ENCODE measurements at regions not wholly inside any gene's neighbourhood (a gene's known extent, or its start where the extent isn't known, plus 50 kb on each side); places are given as distances from the start of the nearest gene placed in this dataset.

GRCh38 chr7:31284106-31284505 lies 56.4 kb downstream of the NEUROD6 start:
- Histone ChIP-seq H3K4me3 (ENCODE audit: low read depth, low read length) (no peak overlapping the region), H3K27me3 (ENCODE audit: control insufficient read depth, insufficient read depth, low read length) (no peaks in the 10 kb centered on the region), H3K36me3 (ENCODE audit: control insufficient read depth, insufficient read depth, low read length) (no peaks in the 10 kb centered on the region)
- no peak for TF ChIP-seq CTCF (IDR thresholded peaks at IDR 0.05; ENCODE audit: insufficient read depth, low read length, poor library complexity, severe bottlenecking)
- DNase-seq (ENCODE audit: low read depth) = no peak

GRCh38 chr7:31271641-31272405 lies 68.7 kb downstream of the NEUROD6 start:
- no peak for DNase-seq (ENCODE audit: low read depth)
- no peak overlapping the region for H3K4me3 ChIP-seq (ENCODE audit: low read depth, low read length)
- no peak for TF ChIP-seq CTCF (IDR thresholded peaks at IDR 0.05; ENCODE audit: insufficient read depth, low read length, poor library complexity, severe bottlenecking)
- H3K36me3 ChIP-seq (ENCODE audit: control insufficient read depth, insufficient read depth, low read length) = no peaks in the 10 kb centered on the region
- no peaks in the 10 kb centered on the region for H3K27me3 ChIP-seq (ENCODE audit: control insufficient read depth, insufficient read depth, low read length)

GRCh38 chr7:31267486-31267885 lies 73.0 kb downstream of the NEUROD6 start:
- TF ChIP-seq CTCF (IDR thresholded peaks at IDR 0.05; ENCODE audit: insufficient read depth, low read length, poor library complexity, severe bottlenecking) = no peak
- Histone ChIP-seq H3K36me3 (ENCODE audit: control insufficient read depth, insufficient read depth, low read length) (no peaks in the 10 kb centered on the region), H3K27me3 (ENCODE audit: control insufficient read depth, insufficient read depth, low read length) (no peaks in the 10 kb centered on the region), H3K4me3 (ENCODE audit: low read depth, low read length) (no peak overlapping the region)
- DNase-seq (ENCODE audit: low read depth) = no peak

- H3K36me3 ChIP-seq (ENCODE audit: control insufficient read depth, insufficient read depth, low read length) = no peaks in the 10 kb centered on the region
- H3K4me3 ChIP-seq (ENCODE audit: low read depth, low read length) = no peak overlapping the region
- DNase-seq (ENCODE audit: low read depth) = no peak
- no peak for TF ChIP-seq CTCF (IDR thresholded peaks at IDR 0.05; ENCODE audit: insufficient read depth, low read length, poor library complexity, severe bottlenecking)
- no peaks in the 10 kb centered on the region for H3K27me3 ChIP-seq (ENCODE audit: control insufficient read depth, insufficient read depth, low read length)
Observed at GRCh38 chr7:31263338-31263737, 77.2 kb downstream of the NEUROD6 start.

GRCh38 chr7:31261341-31261740 lies 79.2 kb downstream of the NEUROD6 start:
- H3K27me3 ChIP-seq (ENCODE audit: control insufficient read depth, insufficient read depth, low read length) = no peaks in the 10 kb centered on the region
- no peak for DNase-seq (ENCODE audit: low read depth)

More at GRCh38 chr7:31261341-31261740, 79.2 kb downstream of the NEUROD6 start:
- no peak for TF ChIP-seq CTCF (IDR thresholded peaks at IDR 0.05; ENCODE audit: insufficient read depth, low read length, poor library complexity, severe bottlenecking)
- H3K36me3 ChIP-seq (ENCODE audit: control insufficient read depth, insufficient read depth, low read length) = no peaks in the 10 kb centered on the region
- H3K4me3 ChIP-seq (ENCODE audit: low read depth, low read length) = no peak overlapping the region
